Frontal cortex (tissue), 3 donors: ENCODE measurements at regions not wholly inside any gene's neighbourhood (a gene's known extent, or its start where the extent isn't known, plus 50 kb on each side); places are given as distances from the start of the nearest gene placed in this dataset.

Source experiments
- DNase-seq, 2 donors: peaks; one replicate each; pipeline ENCODE4 v3.0.0; 2012; ENCODE audit warnings: low spot score in 2 of 2
- FAIRE-seq: peaks from 2 replicates; lab custom pipeline; 2012; peaks lifted over from hg19 to GRCh38; lab: Jason Lieb, UNC
- donor health status: control.
- donor health status: control.
- donor health status: control.

- FAIRE-seq (no peak), DNase-seq (no peak)
Observed at GRCh38 chr20:63129376-63129965, 86.5 kb downstream of the YTHDF1 start.

- no peak for DNase-seq
- no peak for FAIRE-seq
Observed at GRCh38 chr20:63128956-63129355, 87.0 kb downstream of the YTHDF1 start.

GRCh38 chr20:63128367-63128766, 87.6 kb downstream of the YTHDF1 start:
- DNase-seq (no peak), FAIRE-seq (no peak)

GRCh38 chr20:63127700-63128364, 88.1 kb downstream of the YTHDF1 start:
- FAIRE-seq = no peak
- DNase-seq = no peak

GRCh38 chr20:63126876-63127699, 88.8 kb downstream of the YTHDF1 start:
- DNase-seq = no peak
- FAIRE-seq = no peak

GRCh38 chr20:63125838-63126601, 89.9 kb downstream of the YTHDF1 start:
- DNase-seq (no peak), FAIRE-seq (no peak)

- no peak for FAIRE-seq
- no peak for DNase-seq
Observed at GRCh38 chr20:63125581-63125837, 90.4 kb downstream of the YTHDF1 start.

- no peak for DNase-seq
- FAIRE-seq = no peak
Observed at GRCh38 chr20:63124782-63125580, 91.0 kb downstream of the YTHDF1 start.

- DNase-seq (no peak), FAIRE-seq (no peak)
Observed at GRCh38 chr20:63124092-63124781, 91.7 kb downstream of the YTHDF1 start.

- DNase-seq = no peak
- FAIRE-seq = no peak
Observed at GRCh38 chr20:63123331-63123741, 92.6 kb downstream of the YTHDF1 start.

GRCh38 chr20:63122626-63123025, 93.3 kb downstream of the YTHDF1 start:
- no peak for DNase-seq
- no peak for FAIRE-seq

GRCh38 chr20:63121749-63122405, 94.1 kb downstream of the YTHDF1 start:
- DNase-seq (no peak), FAIRE-seq (no peak)

- DNase-seq (no peak), FAIRE-seq (no peak)
Observed at GRCh38 chr20:63121246-63121645, 94.7 kb downstream of the YTHDF1 start.

GRCh38 chr20:63120808-63121090, 95.2 kb downstream of the YTHDF1 start:
- DNase-seq = no peak
- FAIRE-seq = no peak

- FAIRE-seq = no peak
- DNase-seq = no peak
Observed at GRCh38 chr20:63119963-63120807, 95.7 kb downstream of the YTHDF1 start.

- FAIRE-seq (no peak), DNase-seq (no peak)
Observed at GRCh38 chr20:63119121-63119962, 96.6 kb downstream of the YTHDF1 start.
